Fibroblast of lung (primary cell): ENCODE measurements at regions not wholly inside any gene's neighbourhood (a gene's known extent, or its start where the extent isn't known, plus 50 kb on each side); places are given as distances from the start of the nearest gene placed in this dataset.

ENCODE experiments used
- CTCF ChIP-seq, 2 donors: IDR thresholded peaks in 1 of 2; conservative IDR thresholded peaks in 1 of 2; 1 replicate in 1 of 2; 2 replicates in 1 of 2; pipeline ENCODE4 v1.5.1; 2011 to 2012; ENCODE audit warnings: low read length in 2 of 2, control low read depth in 1 of 2, inconsistent platforms in 1 of 2, low read depth in 1 of 2, mild to moderate bottlenecking in 1 of 2
- EZH2 ChIP-seq: IDR thresholded peaks from 2 replicates; pipeline ENCODE4 v1.5.1; 2012; ENCODE audit warnings: low read length, control low read depth, mild to moderate bottlenecking; ENCODE audit errors: missing control alignments

DNA sequence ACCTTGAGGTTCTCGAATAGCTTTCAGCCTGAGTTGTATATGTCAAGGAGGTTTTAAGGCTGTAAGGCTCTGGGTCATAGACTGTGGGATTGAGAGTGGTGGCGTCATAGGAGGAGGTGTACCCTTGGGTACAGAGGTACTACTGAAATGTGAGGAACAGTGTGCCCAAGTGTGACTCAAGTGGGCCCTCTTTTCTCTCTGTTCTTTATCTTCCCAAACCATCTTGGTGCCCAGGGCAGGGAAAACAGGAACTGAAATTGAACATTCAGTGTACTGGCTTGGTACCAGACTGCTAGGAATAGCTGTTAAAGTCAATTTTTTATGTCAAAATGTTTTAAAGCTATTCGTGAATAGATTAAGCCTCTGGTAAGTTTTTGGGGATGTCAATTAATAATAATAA, 136.2 kb upstream of the RPS6KA3 start:
- TF ChIP-seq CTCF (conservative IDR thresholded peaks at IDR 0.05 in 1 of 2, IDR thresholded peaks at IDR 0.05 in 1 of 2; ENCODE audit: low read depth in 1 of 2, low read length in 2 of 2) = no peak
- TF ChIP-seq EZH2 = no peak
